ENCODE measurements at regions not wholly inside any gene's neighbourhood (a gene's known extent, or its start where the extent isn't known, plus 50 kb on each side); places are given as distances from the start of the nearest gene placed in this dataset.

- TF ChIP-seq CTCF (IDR thresholded peaks at IDR 0.05), result no peak
- intact Hi-C loops (cut with micrococcal nuclease), result loop anchor here (1.0 to 5.0 kb wide), 2 partner anchors 78 to 867 kb away; no protein-coding TSS in a partner anchor
- no peaks in the 10 kb centered on the region for H3K36me3 Mint-ChIP-seq (ENCODE audit: low read depth)
- ChIA-PET POLR2A (interaction anchor here (0.6 to 0.8 kb wide), 2 partner anchors 29 to 1043 kb away, joined by 3 read pairs; no protein-coding TSS in a partner anchor), CTCF (interaction anchor here (0.7 to 2.0 kb wide), 5 partner anchors 23 to 867 kb away, joined by 3 to 11 read pairs (median 5); no protein-coding TSS in a partner anchor)
- DNase-seq (no peak), ATAC-seq (ENCODE audit: low read depth) (no peak)
- peaks cover 8% of the 10 kb centered on the region for H3K27me3 Mint-ChIP-seq
- H3K27ac Mint-ChIP-seq, result no peak overlapping the region
- no peaks in the 10 kb centered on the region for H3K9me3 Mint-ChIP-seq
- peaks cover 12% of the 10 kb centered on the region for H3K4me1 Mint-ChIP-seq
- no peak overlapping the region for H3K4me3 Mint-ChIP-seq
Measured at GRCh38 chr3:71955240-71956068, 170.5 kb upstream of the PROK2 start.

GRCh38 chr3:71951842-71952241 is 166.9 kb upstream of the PROK2 start:
- Mint-ChIP-seq H3K4me1 (peaks cover 12% of the 10 kb centered on the region), H3K27ac (no peak overlapping the region), H3K36me3 (ENCODE audit: low read depth) (no peaks in the 10 kb centered on the region), H3K27me3 (peaks cover 13% of the 10 kb centered on the region), H3K4me3 (no peak overlapping the region), H3K9me3 (no peaks in the 10 kb centered on the region)
- TF ChIP-seq CTCF (IDR thresholded peaks at IDR 0.05), result no peak
- ChIA-PET POLR2A (no interaction called here), CTCF (interaction anchor here (2.9 kb wide), 1 partner anchor 869 kb away, joined by 12 read pairs; no protein-coding TSS in a partner anchor)
- intact Hi-C loops (cut with micrococcal nuclease), result no loop called here
- DNase-seq, result no peak
- ATAC-seq (ENCODE audit: low read depth), result no peak

- ChIA-PET POLR2A (no interaction called here), CTCF (no interaction called here)
- H3K36me3 Mint-ChIP-seq (ENCODE audit: low read depth), result no peaks in the 10 kb centered on the region
- no peak for DNase-seq
- H3K27ac Mint-ChIP-seq, result no peak overlapping the region
- H3K27me3 Mint-ChIP-seq, result peaks cover 13% of the 10 kb centered on the region
- ATAC-seq (ENCODE audit: low read depth), result no peak
- peaks cover 11% of the 10 kb centered on the region for H3K4me1 Mint-ChIP-seq
- no peak overlapping the region for H3K4me3 Mint-ChIP-seq
- intact Hi-C loops (cut with micrococcal nuclease), result no loop called here
- no peak for TF ChIP-seq CTCF (IDR thresholded peaks at IDR 0.05)
- no peaks in the 10 kb centered on the region for H3K9me3 Mint-ChIP-seq
Measured at GRCh38 chr3:71951361-71951760, 166.4 kb upstream of the PROK2 start.

GRCh38 chr3:71949442-71949841 is 164.5 kb upstream of the PROK2 start:
- ATAC-seq (ENCODE audit: low read depth) (no peak), DNase-seq (no peak)
- intact Hi-C loops (cut with micrococcal nuclease), result no loop called here
- POLR2A ChIA-PET, result no interaction called here
- CTCF ChIA-PET, result no interaction called here
- Mint-ChIP-seq H3K27ac (no peak overlapping the region), H3K36me3 (ENCODE audit: low read depth) (no peaks in the 10 kb centered on the region), H3K4me1 (no peaks in the 10 kb centered on the region), H3K27me3 (peaks cover 15% of the 10 kb centered on the region), H3K4me3 (no peak overlapping the region), H3K9me3 (no peaks in the 10 kb centered on the region)
- TF ChIP-seq CTCF (IDR thresholded peaks at IDR 0.05), result no peak

- ChIA-PET POLR2A (no interaction called here), CTCF (no interaction called here)
- H3K27me3 Mint-ChIP-seq, result peaks cover 20% of the 10 kb centered on the region
- DNase-seq, result no peak
- H3K4me3 Mint-ChIP-seq, result no peak overlapping the region
- intact Hi-C loops (cut with micrococcal nuclease), result no loop called here
- no peaks in the 10 kb centered on the region for H3K36me3 Mint-ChIP-seq (ENCODE audit: low read depth)
- no peak for TF ChIP-seq CTCF (IDR thresholded peaks at IDR 0.05)
- no peak for ATAC-seq (ENCODE audit: low read depth)
- H3K27ac Mint-ChIP-seq, result no peak overlapping the region
- H3K4me1 Mint-ChIP-seq, result no peaks in the 10 kb centered on the region
- no peaks in the 10 kb centered on the region for H3K9me3 Mint-ChIP-seq
Measured at GRCh38 chr3:71944482-71945065, 159.6 kb upstream of the PROK2 start.
